GM12865 (cell line): ENCODE measurements at regions not wholly inside any gene's neighbourhood (a gene's known extent, or its start where the extent isn't known, plus 50 kb on each side); places are given as distances from the start of the nearest gene placed in this dataset.

Experiments
- DNase-seq: peaks from one replicate; pipeline ENCODE4 v3.0.0; 2010; ENCODE audit warnings: low read depth
- H3K4me3 ChIP-seq: 2 replicates; pipeline ENCODE4 v1.5.1; 2011; ENCODE audit warnings: mild to moderate bottlenecking, low read depth, low read length, control low read depth
- CTCF ChIP-seq: IDR thresholded peaks from 2 replicates; pipeline ENCODE4 v1.5.1; 2011; ENCODE audit warnings: low read length, control low read depth, low read depth, inconsistent platforms; ENCODE audit not compliant: insufficient read depth; ENCODE audit errors: missing control alignments

- TF ChIP-seq CTCF: no peak
- H3K4me3 ChIP-seq: no peak overlapping the region
- no peak for DNase-seq
Measured at GRCh38 chr21:32144851-32145250, 134.0 kb downstream of the MIS18A start.

GRCh38 chr21:32143241-32143939 is 135.5 kb downstream of the MIS18A start:
- peak; percentile 6 for TF ChIP-seq CTCF
- DNase-seq: peak; percentile 31
- H3K4me3 ChIP-seq: no peak overlapping the region

- TF ChIP-seq CTCF: no peak
- no peak overlapping the region for H3K4me3 ChIP-seq
- DNase-seq: no peak
Measured at GRCh38 chr21:32141318-32141633, 137.6 kb downstream of the MIS18A start.

- no peak for DNase-seq
- no peak for TF ChIP-seq CTCF
Measured at GRCh38 chr21:32140604-32141317, 138.1 kb downstream of the MIS18A start.

GRCh38 chr21:32140151-32140550 is 138.7 kb downstream of the MIS18A start:
- DNase-seq: no peak
- no peak overlapping the region for H3K4me3 ChIP-seq

More at GRCh38 chr21:32140604-32141317, 138.1 kb downstream of the MIS18A start:
- no peak overlapping the region for H3K4me3 ChIP-seq

GRCh38 chr21:32138658-32139057 is 140.2 kb downstream of the MIS18A start:
- TF ChIP-seq CTCF: no peak

More at GRCh38 chr21:32140151-32140550, 138.7 kb downstream of the MIS18A start:
- no peak for TF ChIP-seq CTCF

More at GRCh38 chr21:32138658-32139057, 140.2 kb downstream of the MIS18A start:
- no peak overlapping the region for H3K4me3 ChIP-seq
- no peak for DNase-seq
